HG03378 (cell line): ENCODE measurements at regions not wholly inside any gene's neighbourhood (a gene's known extent, or its start where the extent isn't known, plus 50 kb on each side); places are given as distances from the start of the nearest gene placed in this dataset.
"Not testable (repeated sequence)": the region's sequence is repeated elsewhere in the genome, so short reads cannot be mapped to it uniquely, and the experiment has no call there.

ENCODE experiments used
- ATAC-seq: cut with Tn5 transposase; IDR thresholded peaks from one replicate; pipeline ENCODE4 v1.9.1; 2021; ENCODE audit warnings: mild to moderate bottlenecking, moderate library complexity; ENCODE audit not compliant: unreplicated experiment

- no peak for ATAC-seq
Observed at GRCh38 chr3:191641789-191642188, 180.8 kb downstream of the PYDC2 start.

- no peak for ATAC-seq
Observed at GRCh38 chr3:191644291-191644690, 183.3 kb downstream of the PYDC2 start.

GRCh38 chr3:191646242-191646641 lies 185.3 kb downstream of the PYDC2 start:
- no peak for ATAC-seq

- no peak for ATAC-seq
Observed at GRCh38 chr3:191648787-191649186, 187.8 kb downstream of the PYDC2 start.

- no peak for ATAC-seq
Observed at GRCh38 chr3:191649626-191650025, 188.7 kb downstream of the PYDC2 start.

GRCh38 chr3:191658781-191659419 lies 197.9 kb downstream of the PYDC2 start:
- not testable (repeated sequence) for ATAC-seq

- not testable (repeated sequence) for ATAC-seq
Observed at GRCh38 chr3:191662150-191662549, 201.2 kb downstream of the PYDC2 start.

GRCh38 chr3:191680989-191681597 lies 220.1 kb downstream of the PYDC2 start:
- no peak for ATAC-seq

- no peak for ATAC-seq
Observed at GRCh38 chr3:191682961-191683360, 222.0 kb downstream of the PYDC2 start.

GRCh38 chr3:191686626-191687025 lies 225.7 kb downstream of the PYDC2 start:
- no peak for ATAC-seq

GRCh38 chr3:191688756-191689433 lies 227.9 kb downstream of the PYDC2 start:
- no peak for ATAC-seq

GRCh38 chr3:191691184-191691583 lies 230.2 kb downstream of the PYDC2 start:
- not testable (repeated sequence) for ATAC-seq

- no peak for ATAC-seq
Observed at GRCh38 chr3:191695131-191695814, 234.3 kb downstream of the PYDC2 start.

- ATAC-seq, result no peak
Observed at GRCh38 chr3:191695815-191696153, 234.8 kb downstream of the PYDC2 start.

GRCh38 chr3:191696348-191696747 lies 235.4 kb downstream of the PYDC2 start:
- ATAC-seq, result no peak

- ATAC-seq, result no peak
Observed at GRCh38 chr3:191699546-191699945, 238.6 kb downstream of the PYDC2 start.

GRCh38 chr3:191702121-191702520 lies 241.2 kb downstream of the PYDC2 start:
- no peak for ATAC-seq

- no peak for ATAC-seq
Observed at GRCh38 chr3:191707817-191708216, 246.9 kb downstream of the PYDC2 start.

- ATAC-seq, result no peak
Observed at GRCh38 chr3:191715585-191715984, 254.6 kb downstream of the PYDC2 start.

- ATAC-seq, result no peak
Observed at GRCh38 chr3:191721390-191721861, 260.5 kb downstream of the PYDC2 start.

- no peak for ATAC-seq
Observed at GRCh38 chr3:191721990-191722389, 261.0 kb downstream of the PYDC2 start.

- ATAC-seq, result no peak
Observed at GRCh38 chr3:191727338-191727737, 266.4 kb downstream of the PYDC2 start.
